Hepatocyte (in vitro differentiated cells): ENCODE measurements at regions not wholly inside any gene's neighbourhood (a gene's known extent, or its start where the extent isn't known, plus 50 kb on each side); places are given as distances from the start of the nearest gene placed in this dataset.

ENCODE experiments used
- DNase-seq: peaks from one replicate; pipeline ENCODE4 v3.0.0-alpha.2; 2016; ENCODE audit warnings: low spot score
- H2AFZ ChIP-seq: fragments of 200-600 bp; sonication (generic); 2 replicates; pipeline ENCODE4 v1.6.0; 2016; ENCODE audit warnings: antibody characterized with exemption, mild to moderate bottlenecking
- H3K27ac ChIP-seq: fragments of 200-600 bp; sonication (generic); 2 replicates; pipeline ENCODE4 v1.5.1; 2016; ENCODE audit warnings: mild to moderate bottlenecking
- H3K27me3 ChIP-seq: fragments of 200-600 bp; sonication (generic); 2 replicates; pipeline ENCODE4 v1.6.1; 2016
- H3K36me3 ChIP-seq: fragments of 200-600 bp; sonication (generic); replicated peaks from 2 replicates; pipeline ENCODE4 v1.5.1; 2016; ENCODE audit warnings: low read depth; ENCODE audit not compliant: insufficient read depth
- H3K4me1 ChIP-seq: fragments of 200-600 bp; sonication (generic); 2 replicates; pipeline ENCODE4 v1.5.1; 2016; ENCODE audit warnings: mild to moderate bottlenecking, moderate library complexity; ENCODE audit not compliant: insufficient read depth
- H3K4me2 ChIP-seq: fragments of 200-600 bp; sonication (generic); 2 replicates; pipeline ENCODE4 v1.6.0; 2016
- H3K4me3 ChIP-seq: fragments of 200-600 bp; sonication (generic); 2 replicates; pipeline ENCODE4 v1.5.1; 2016; ENCODE audit warnings: mild to moderate bottlenecking
- H3K79me2 ChIP-seq: fragments of 200-600 bp; sonication (generic); 2 replicates; pipeline ENCODE4 v1.6.0; 2017; ENCODE audit warnings: mild to moderate bottlenecking
- H3K9me2 ChIP-seq: fragments of 200-600 bp; sonication (generic); replicated peaks from 2 replicates; pipeline ENCODE4 v1.6.0; 2017; ENCODE audit warnings: mild to moderate bottlenecking; ENCODE audit not compliant: insufficient read depth
- H3K9me3 ChIP-seq: fragments of 200-600 bp; sonication (generic); 2 replicates; pipeline ENCODE4 v1.5.1; 2016; ENCODE audit warnings: low read depth, mild to moderate bottlenecking
- H4K20me1 ChIP-seq: fragments of 200-600 bp; sonication (generic); 2 replicates; pipeline ENCODE4 v1.6.0; 2016; ENCODE audit warnings: mild to moderate bottlenecking; ENCODE audit not compliant: insufficient read depth, poor library complexity, severe bottlenecking
- CTCF ChIP-seq: fragments of 200-600 bp; sonication (generic); IDR thresholded peaks from 2 replicates; pipeline ENCODE4 v1.5.1; 2016; ENCODE audit warnings: antibody characterized with exemption, mild to moderate bottlenecking; ENCODE audit not compliant: poor library complexity
- EZH2 ChIP-seq: fragments of 200-600 bp; sonication (generic); IDR thresholded peaks from 2 replicates; pipeline ENCODE4 v1.6.1; 2016; ENCODE audit warnings: antibody characterized with exemption, mild to moderate bottlenecking, borderline replicate concordance
- EZH2phosphoT487 ChIP-seq: fragments of 200-600 bp; sonication (generic); IDR thresholded peaks from one replicate; pipeline ENCODE4 v1.6.1; 2018; ENCODE audit warnings: antibody characterized with exemption, mild to moderate bottlenecking, low read depth, moderate library complexity; ENCODE audit not compliant: unreplicated experiment, severe bottlenecking
- WGBS: methylation state at CpG from one replicate; pipeline ENCODE4 v1.1.6; 2016; ENCODE audit warnings: low lambda C conversion rate; ENCODE audit errors: missing lambda C conversion rate; 5-methylcytosine and 5-hydroxymethylcytosine counted together

- H3K9me2 ChIP-seq: no peaks in the 10 kb centered on the region
- 93% methylated on average over 16 of the region's 16 CpGs for WGBS
Observed at GRCh38 chr10:125468278-125468677, 214.7 kb downstream of the TEX36 start.

GRCh38 chr10:125466685-125467084 lies 216.3 kb downstream of the TEX36 start:
- DNase-seq: no peak
- no peaks in the 10 kb centered on the region for H3K79me2 ChIP-seq
- no peak overlapping the region for H3K4me3 ChIP-seq
- H3K9me3 ChIP-seq: no peaks in the 10 kb centered on the region
- H3K4me1 ChIP-seq: no peaks in the 10 kb centered on the region
- H3K27me3 ChIP-seq: peaks cover 4% of the 10 kb centered on the region
- H3K4me2 ChIP-seq: no peak overlapping the region
- H3K9me2 ChIP-seq: no peaks in the 10 kb centered on the region
- WGBS: 97% methylated on average over 1 of the region's 1 CpG
- H3K36me3 ChIP-seq: no peaks in the 10 kb centered on the region
- no peak overlapping the region for H2AFZ ChIP-seq
- no peak for TF ChIP-seq CTCF
- no peak for TF ChIP-seq EZH2
- no peak for TF ChIP-seq EZH2phosphoT487
- no peaks in the 10 kb centered on the region for H4K20me1 ChIP-seq
- H3K27ac ChIP-seq: no peak overlapping the region

More at GRCh38 chr10:125468278-125468677, 214.7 kb downstream of the TEX36 start:
- no peak for DNase-seq
- H4K20me1 ChIP-seq: no peaks in the 10 kb centered on the region
- H3K4me2 ChIP-seq: no peak overlapping the region
- no peak overlapping the region for H3K27ac ChIP-seq
- H2AFZ ChIP-seq: no peak overlapping the region
- no peaks in the 10 kb centered on the region for H3K79me2 ChIP-seq
- no peaks in the 10 kb centered on the region for H3K4me1 ChIP-seq
- no peaks in the 10 kb centered on the region for H3K36me3 ChIP-seq
- TF ChIP-seq EZH2 (no peak), CTCF (no peak), EZH2phosphoT487 (no peak)
- H3K9me3 ChIP-seq: no peaks in the 10 kb centered on the region
- H3K4me3 ChIP-seq: no peak overlapping the region
- H3K27me3 ChIP-seq: peaks cover 4% of the 10 kb centered on the region

GRCh38 chr10:125462845-125463244 lies 220.1 kb downstream of the TEX36 start:
- Histone ChIP-seq H2AFZ (no peak overlapping the region), H3K4me1 (no peaks in the 10 kb centered on the region), H3K79me2 (no peaks in the 10 kb centered on the region), H3K9me3 (no peaks in the 10 kb centered on the region), H3K4me2 (no peak overlapping the region), H4K20me1 (no peaks in the 10 kb centered on the region), H3K27me3 (peaks cover 4% of the 10 kb centered on the region), H3K9me2 (no peaks in the 10 kb centered on the region), H3K36me3 (no peaks in the 10 kb centered on the region), H3K27ac (no peak overlapping the region), H3K4me3 (no peak overlapping the region)
- TF ChIP-seq EZH2 (no peak), CTCF (no peak), EZH2phosphoT487 (no peak)
- no peak for DNase-seq
- WGBS: 89% methylated on average over 2 of the region's 2 CpGs

GRCh38 chr10:125460326-125460725 lies 222.6 kb downstream of the TEX36 start:
- H3K27me3 ChIP-seq: no peaks in the 10 kb centered on the region
- H3K4me2 ChIP-seq: no peak overlapping the region
- TF ChIP-seq CTCF: no peak
- no peaks in the 10 kb centered on the region for H3K9me2 ChIP-seq
- H4K20me1 ChIP-seq: no peaks in the 10 kb centered on the region
- no peak overlapping the region for H2AFZ ChIP-seq
- no peak overlapping the region for H3K27ac ChIP-seq
- no peak for DNase-seq
- no peak overlapping the region for H3K4me3 ChIP-seq
- no peaks in the 10 kb centered on the region for H3K79me2 ChIP-seq
- H3K9me3 ChIP-seq: no peaks in the 10 kb centered on the region
- H3K4me1 ChIP-seq: no peaks in the 10 kb centered on the region
- 94% methylated on average over 4 of the region's 4 CpGs for WGBS
- no peaks in the 10 kb centered on the region for H3K36me3 ChIP-seq
